GM19240 (cell line): ENCODE measurements at regions not wholly inside any gene's neighbourhood (a gene's known extent, or its start where the extent isn't known, plus 50 kb on each side); places are given as distances from the start of the nearest gene placed in this dataset.
"Not testable (repeated sequence)": the region's sequence is repeated elsewhere in the genome, so short reads cannot be mapped to it uniquely, and the experiment has no call there.

ENCODE experiments used
- DNase-seq: peaks from one replicate; pipeline ENCODE4 v3.0.0; 2011; ENCODE audit warnings: low spot score; ENCODE audit not compliant: insufficient read length

- no peak for DNase-seq
Measured at GRCh38 chr6:19231878-19232561, 605.1 kb upstream of the ID4 start.

GRCh38 chr6:19245656-19246055, 591.5 kb upstream of the ID4 start:
- DNase-seq: no peak

GRCh38 chr6:19247181-19247580, 590.0 kb upstream of the ID4 start:
- not testable (repeated sequence) for DNase-seq

- DNase-seq: not testable (repeated sequence)
Measured at GRCh38 chr6:19256123-19256522, 581.0 kb upstream of the ID4 start.

- no peak for DNase-seq
Measured at GRCh38 chr6:19261642-19262041, 575.5 kb upstream of the ID4 start.

- DNase-seq: no peak
Measured at GRCh38 chr6:19268117-19268516, 569.1 kb upstream of the ID4 start.

GRCh38 chr6:19268718-19269117, 568.5 kb upstream of the ID4 start:
- no peak for DNase-seq

GRCh38 chr6:19269341-19269898, 567.8 kb upstream of the ID4 start:
- DNase-seq: no peak

- DNase-seq: no peak
Measured at GRCh38 chr6:19270616-19271015, 566.6 kb upstream of the ID4 start.

- no peak for DNase-seq
Measured at GRCh38 chr6:19279273-19279684, 557.9 kb upstream of the ID4 start.

- no peak for DNase-seq
Measured at GRCh38 chr6:19287928-19288327, 549.2 kb upstream of the ID4 start.

- DNase-seq: no peak
Measured at GRCh38 chr6:19289457-19289856, 547.7 kb upstream of the ID4 start.

GRCh38 chr6:19297880-19298279, 539.3 kb upstream of the ID4 start:
- no peak for DNase-seq

- DNase-seq: no peak
Measured at GRCh38 chr6:19298421-19298820, 538.7 kb upstream of the ID4 start.

GRCh38 chr6:19299129-19299528, 538.0 kb upstream of the ID4 start:
- DNase-seq: no peak

GRCh38 chr6:19301980-19302379, 535.2 kb upstream of the ID4 start:
- no peak for DNase-seq

- no peak for DNase-seq
Measured at GRCh38 chr6:19303383-19303782, 533.8 kb upstream of the ID4 start.

GRCh38 chr6:19309661-19310060, 527.5 kb upstream of the ID4 start:
- no peak for DNase-seq

- DNase-seq: no peak
Measured at GRCh38 chr6:19311786-19312185, 525.4 kb upstream of the ID4 start.

- no peak for DNase-seq
Measured at GRCh38 chr6:19312241-19312978, 524.8 kb upstream of the ID4 start.

- no peak for DNase-seq
Measured at GRCh38 chr6:19317431-19317986, 519.7 kb upstream of the ID4 start.

GRCh38 chr6:19319005-19319404, 518.2 kb upstream of the ID4 start:
- no peak for DNase-seq
